Erythroblast (primary cell): ENCODE measurements at regions not wholly inside any gene's neighbourhood (a gene's known extent, or its start where the extent isn't known, plus 50 kb on each side); places are given as distances from the start of the nearest gene placed in this dataset.

Source experiments
- GATA1 ChIP-seq: IDR thresholded peaks from 2 replicates; pipeline ENCODE4 v1.6.1; 2011; ENCODE audit warnings: low read depth, mild to moderate bottlenecking, control low read depth, low read length, moderate library complexity
- POLR2A ChIP-seq: IDR thresholded peaks from 2 replicates; pipeline ENCODE4 v1.6.1; 2011; ENCODE audit warnings: mild to moderate bottlenecking, low read length

- TF ChIP-seq POLR2A (no peak), GATA1 (no peak)
Observed at GRCh38 chr14:43123544-43123943, 1383.5 kb downstream of the FSCB start.
